PFSK-1 (cell line): ENCODE measurements at regions not wholly inside any gene's neighbourhood (a gene's known extent, or its start where the extent isn't known, plus 50 kb on each side); places are given as distances from the start of the nearest gene placed in this dataset.

Experiments
- FOXP2 ChIP-seq: optimal IDR thresholded peaks from 2 replicates; pipeline ENCODE3; 2011; ENCODE audit warnings: borderline replicate concordance, control low read depth, inconsistent platforms; ENCODE audit not compliant: insufficient read depth; ENCODE audit errors: extremely low read length, extremely low read depth
- POLR2AphosphoS5 ChIP-seq: IDR thresholded peaks from 2 replicates; pipeline ENCODE4 v1.6.1; 2012; ENCODE audit warnings: low read depth, mild to moderate bottlenecking, control low read depth, low read length, moderate library complexity
- SIN3A ChIP-seq: IDR thresholded peaks from 2 replicates; pipeline ENCODE4 v1.6.1; 2012; ENCODE audit warnings: mild to moderate bottlenecking, low read length, moderate library complexity, borderline replicate concordance; ENCODE audit not compliant: insufficient read depth
- TAF1 ChIP-seq: IDR thresholded peaks from 2 replicates; pipeline ENCODE4 v1.6.1; 2012; ENCODE audit warnings: low read length, control low read depth, borderline replicate concordance; ENCODE audit not compliant: insufficient read depth
- TF ChIP-seq, protein P1 (sequence below), 2 experiments: IDR thresholded peaks; 2 replicates each; pipeline versions ENCODE4 v1.6.1 to v1.8.0; 2011 to 2012; ENCODE audit warnings: low read depth in 2 of 2, low read length in 2 of 2, control low read depth in 1 of 2, inconsistent platforms in 1 of 2, mild to moderate bottlenecking in 1 of 2, moderate library complexity in 1 of 2; ENCODE audit not compliant: insufficient read depth in 1 of 2

DNA sequence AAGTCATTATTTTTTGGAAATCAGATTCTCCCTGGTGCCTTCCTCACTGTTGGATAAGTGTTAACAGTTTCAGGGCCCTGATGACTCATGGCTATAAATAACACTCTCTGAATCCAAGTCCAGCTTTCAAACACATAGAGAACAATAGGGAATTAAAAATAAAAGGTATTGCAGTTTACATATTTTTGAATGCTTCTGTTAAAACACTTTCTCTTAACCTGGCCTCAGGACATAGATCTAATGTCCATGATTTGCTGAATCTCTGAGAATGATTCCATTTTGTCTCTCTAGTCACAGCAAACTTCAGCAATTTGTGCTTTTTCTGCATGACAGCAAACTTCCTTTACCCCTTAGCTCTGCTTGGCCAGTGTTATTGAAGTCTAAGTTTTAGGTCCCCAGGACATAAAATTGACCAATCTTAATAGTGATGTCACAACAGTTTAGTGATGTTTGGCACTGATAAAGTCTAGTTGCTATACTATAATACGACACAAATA, 1192.4 kb upstream of the CITED2 start:
- TF ChIP-seq SIN3A (no peak), TAF1 (no peak), FOXP2 (no peak), POLR2AphosphoS5 (no peak)
- TF ChIP-seq, protein P1, sequence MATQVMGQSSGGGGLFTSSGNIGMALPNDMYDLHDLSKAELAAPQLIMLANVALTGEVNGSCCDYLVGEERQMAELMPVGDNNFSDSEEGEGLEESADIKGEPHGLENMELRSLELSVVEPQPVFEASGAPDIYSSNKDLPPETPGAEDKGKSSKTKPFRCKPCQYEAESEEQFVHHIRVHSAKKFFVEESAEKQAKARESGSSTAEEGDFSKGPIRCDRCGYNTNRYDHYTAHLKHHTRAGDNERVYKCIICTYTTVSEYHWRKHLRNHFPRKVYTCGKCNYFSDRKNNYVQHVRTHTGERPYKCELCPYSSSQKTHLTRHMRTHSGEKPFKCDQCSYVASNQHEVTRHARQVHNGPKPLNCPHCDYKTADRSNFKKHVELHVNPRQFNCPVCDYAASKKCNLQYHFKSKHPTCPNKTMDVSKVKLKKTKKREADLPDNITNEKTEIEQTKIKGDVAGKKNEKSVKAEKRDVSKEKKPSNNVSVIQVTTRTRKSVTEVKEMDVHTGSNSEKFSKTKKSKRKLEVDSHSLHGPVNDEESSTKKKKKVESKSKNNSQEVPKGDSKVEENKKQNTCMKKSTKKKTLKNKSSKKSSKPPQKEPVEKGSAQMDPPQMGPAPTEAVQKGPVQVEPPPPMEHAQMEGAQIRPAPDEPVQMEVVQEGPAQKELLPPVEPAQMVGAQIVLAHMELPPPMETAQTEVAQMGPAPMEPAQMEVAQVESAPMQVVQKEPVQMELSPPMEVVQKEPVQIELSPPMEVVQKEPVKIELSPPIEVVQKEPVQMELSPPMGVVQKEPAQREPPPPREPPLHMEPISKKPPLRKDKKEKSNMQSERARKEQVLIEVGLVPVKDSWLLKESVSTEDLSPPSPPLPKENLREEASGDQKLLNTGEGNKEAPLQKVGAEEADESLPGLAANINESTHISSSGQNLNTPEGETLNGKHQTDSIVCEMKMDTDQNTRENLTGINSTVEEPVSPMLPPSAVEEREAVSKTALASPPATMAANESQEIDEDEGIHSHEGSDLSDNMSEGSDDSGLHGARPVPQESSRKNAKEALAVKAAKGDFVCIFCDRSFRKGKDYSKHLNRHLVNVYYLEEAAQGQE (IDR thresholded peaks at IDR 0.05; ENCODE audit: insufficient read depth in 1 of 2, low read depth in 2 of 2, low read length in 2 of 2): no peak

DNA sequence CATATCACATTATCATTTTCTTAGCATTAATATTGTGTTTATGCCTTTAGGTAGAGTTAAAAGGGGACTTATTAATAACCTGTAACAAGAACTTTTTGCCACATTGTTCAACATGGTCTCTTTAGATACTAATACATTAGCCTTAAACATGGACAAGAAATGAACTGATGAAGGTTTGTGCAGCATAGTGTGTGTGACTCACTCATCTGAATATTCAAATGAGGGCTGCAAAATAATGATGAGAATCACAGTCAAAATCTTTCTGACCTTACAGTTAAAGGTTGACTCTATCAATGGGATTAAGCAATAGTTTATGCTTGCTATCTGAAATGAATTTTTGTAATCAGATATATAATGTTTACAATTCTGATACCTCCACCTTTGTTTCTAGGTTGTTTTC, 1189.3 kb upstream of the CITED2 start:
- TF ChIP-seq, protein P1 (IDR thresholded peaks at IDR 0.05; ENCODE audit: insufficient read depth in 1 of 2, low read depth in 2 of 2, low read length in 2 of 2): no peak
- TF ChIP-seq TAF1 (no peak), POLR2AphosphoS5 (no peak), FOXP2 (no peak), SIN3A (no peak)

DNA sequence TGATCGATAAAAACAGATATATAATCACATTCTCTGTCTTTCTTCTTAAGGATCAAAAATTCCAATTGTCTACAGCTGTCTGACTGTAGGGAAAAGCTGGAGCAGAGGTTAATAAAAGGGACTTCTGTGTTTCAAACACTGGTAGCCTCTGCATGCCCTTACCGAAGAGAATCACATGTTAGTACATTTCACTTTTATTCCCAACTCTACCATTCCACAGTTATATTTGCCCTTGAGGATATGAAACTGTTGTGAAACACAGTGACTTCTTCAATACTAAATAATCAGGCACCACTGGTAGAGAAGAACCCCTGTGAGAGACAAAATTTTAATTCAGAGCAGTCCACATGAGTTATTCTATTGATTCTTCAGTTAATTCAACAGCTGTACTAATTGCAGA, 1187.3 kb upstream of the CITED2 start:
- no peak for TF ChIP-seq TAF1
- no peak for TF ChIP-seq FOXP2
- TF ChIP-seq, protein P1 (IDR thresholded peaks at IDR 0.05; ENCODE audit: insufficient read depth in 1 of 2, low read depth in 2 of 2, low read length in 2 of 2): no peak
- no peak for TF ChIP-seq POLR2AphosphoS5
- no peak for TF ChIP-seq SIN3A

DNA sequence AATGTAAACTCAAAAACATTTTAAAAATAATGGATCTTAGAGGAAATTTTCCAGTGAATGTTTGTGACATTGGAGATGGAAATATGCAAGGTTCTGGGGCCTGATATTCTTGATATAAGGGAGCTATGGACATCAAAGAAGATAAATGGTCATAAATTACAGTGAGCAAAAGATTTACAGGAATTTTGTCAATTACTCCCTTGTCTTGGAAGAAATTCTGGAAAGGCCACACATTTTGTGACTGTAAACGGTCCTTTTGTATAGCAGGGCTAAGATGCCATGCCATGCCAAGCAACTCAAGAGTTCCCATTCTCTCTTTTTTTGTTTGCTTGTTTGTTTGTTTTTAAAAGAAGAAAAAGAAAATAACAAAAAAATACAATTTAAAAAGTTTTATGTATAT, 1186.2 kb upstream of the CITED2 start:
- TF ChIP-seq, protein P1 (IDR thresholded peaks at IDR 0.05; ENCODE audit: insufficient read depth in 1 of 2, low read depth in 2 of 2, low read length in 2 of 2): no peak
- no peak for TF ChIP-seq POLR2AphosphoS5
- no peak for TF ChIP-seq SIN3A
- TF ChIP-seq TAF1: no peak

DNA sequence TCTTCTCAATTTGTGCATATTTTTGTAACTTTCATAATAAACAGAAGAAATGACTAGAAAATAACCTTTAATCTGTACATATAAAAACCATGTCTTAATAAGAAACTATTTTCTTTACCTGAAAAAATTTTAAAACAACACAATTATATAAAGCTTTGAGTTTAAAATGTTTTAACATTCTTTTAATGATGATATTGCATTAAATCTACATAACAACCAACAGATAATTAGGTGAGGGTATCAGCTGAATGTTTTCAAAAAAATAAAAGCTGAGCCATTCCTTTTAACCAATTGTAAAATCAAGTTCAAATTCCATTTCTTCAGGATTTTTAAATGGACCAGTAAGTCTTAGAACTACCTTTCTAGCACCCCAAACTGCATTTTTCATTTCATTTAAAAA, 1185.0 kb upstream of the CITED2 start:
- TF ChIP-seq FOXP2 (no peak), TAF1 (no peak), SIN3A (no peak), POLR2AphosphoS5 (no peak)
- TF ChIP-seq, protein P1 (IDR thresholded peaks at IDR 0.05; ENCODE audit: insufficient read depth in 1 of 2, low read depth in 2 of 2, low read length in 2 of 2): no peak
